ENCODE measurements at regions not wholly inside any gene's neighbourhood (a gene's known extent, or its start where the extent isn't known, plus 50 kb on each side); places are given as distances from the start of the nearest gene placed in this dataset.

GRCh38 chr1:217332431-217333065 is 298.3 kb downstream of the GPATCH2 start:
- TF ChIP-seq POLR2A (IDR thresholded peaks at IDR 0.05; ENCODE audit: low read length) = no peak
- TF ChIP-seq GATA1 (IDR thresholded peaks at IDR 0.05; ENCODE audit: low read depth, low read length) = no peak
